ENCODE measurements at regions not wholly inside any gene's neighbourhood (a gene's known extent, or its start where the extent isn't known, plus 50 kb on each side); places are given as distances from the start of the nearest gene placed in this dataset.

- TF ChIP-seq CTCF (IDR thresholded peaks at IDR 0.05; ENCODE audit: insufficient read depth, low read depth, low read length) (no peak), EZH2 (IDR thresholded peaks at IDR 0.05; ENCODE audit: insufficient read depth, low read length) (no peak)
These were observed 812.1 kb downstream of the EFNA5 start for GRCh38 chr5:106858616-106859015.

Data from astrocyte (in vitro differentiated cells and primary cell).